ENCODE measurements at regions not wholly inside any gene's neighbourhood (a gene's known extent, or its start where the extent isn't known, plus 50 kb on each side); places are given as distances from the start of the nearest gene placed in this dataset.

DNA sequence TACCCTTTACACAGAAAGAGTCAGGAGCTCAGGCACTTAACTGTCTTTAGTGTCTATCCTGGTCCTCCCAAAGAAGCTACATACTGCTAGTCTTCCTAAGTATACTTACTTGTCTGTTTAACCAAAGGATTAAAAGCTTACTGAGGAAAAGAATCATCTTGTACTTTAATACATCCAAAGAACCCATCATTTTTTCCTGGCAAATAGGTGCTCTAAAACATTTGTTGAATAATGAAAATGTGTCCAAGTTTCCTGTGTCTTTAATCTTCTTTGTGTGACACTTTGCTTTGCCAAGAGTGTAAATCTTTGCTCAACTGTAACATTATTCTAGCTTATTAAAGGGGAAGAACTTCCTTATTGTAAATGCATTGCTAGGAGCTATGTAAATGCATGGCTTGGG, 519.2 kb downstream of the OTOL1 start:
- Histone ChIP-seq H3K27me3 (ENCODE audit: low read depth) (no peaks in the 10 kb centered on the region), H3K4me3 (no peak overlapping the region), H3K4me1 (no peaks in the 10 kb centered on the region), H3K27ac (replicated peaks) (no peak overlapping the region), H3K9me3 (replicated peaks) (no peaks in the 10 kb centered on the region), H3K36me3 (no peaks in the 10 kb centered on the region)
- TF ChIP-seq, protein P1, sequence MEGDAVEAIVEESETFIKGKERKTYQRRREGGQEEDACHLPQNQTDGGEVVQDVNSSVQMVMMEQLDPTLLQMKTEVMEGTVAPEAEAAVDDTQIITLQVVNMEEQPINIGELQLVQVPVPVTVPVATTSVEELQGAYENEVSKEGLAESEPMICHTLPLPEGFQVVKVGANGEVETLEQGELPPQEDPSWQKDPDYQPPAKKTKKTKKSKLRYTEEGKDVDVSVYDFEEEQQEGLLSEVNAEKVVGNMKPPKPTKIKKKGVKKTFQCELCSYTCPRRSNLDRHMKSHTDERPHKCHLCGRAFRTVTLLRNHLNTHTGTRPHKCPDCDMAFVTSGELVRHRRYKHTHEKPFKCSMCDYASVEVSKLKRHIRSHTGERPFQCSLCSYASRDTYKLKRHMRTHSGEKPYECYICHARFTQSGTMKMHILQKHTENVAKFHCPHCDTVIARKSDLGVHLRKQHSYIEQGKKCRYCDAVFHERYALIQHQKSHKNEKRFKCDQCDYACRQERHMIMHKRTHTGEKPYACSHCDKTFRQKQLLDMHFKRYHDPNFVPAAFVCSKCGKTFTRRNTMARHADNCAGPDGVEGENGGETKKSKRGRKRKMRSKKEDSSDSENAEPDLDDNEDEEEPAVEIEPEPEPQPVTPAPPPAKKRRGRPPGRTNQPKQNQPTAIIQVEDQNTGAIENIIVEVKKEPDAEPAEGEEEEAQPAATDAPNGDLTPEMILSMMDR (IDR thresholded peaks at IDR 0.05; ENCODE audit: borderline replicate concordance) = no peak
- no peak for DNase-seq
- intact Hi-C loops (cut with micrococcal nuclease) = no loop called here

DNA sequence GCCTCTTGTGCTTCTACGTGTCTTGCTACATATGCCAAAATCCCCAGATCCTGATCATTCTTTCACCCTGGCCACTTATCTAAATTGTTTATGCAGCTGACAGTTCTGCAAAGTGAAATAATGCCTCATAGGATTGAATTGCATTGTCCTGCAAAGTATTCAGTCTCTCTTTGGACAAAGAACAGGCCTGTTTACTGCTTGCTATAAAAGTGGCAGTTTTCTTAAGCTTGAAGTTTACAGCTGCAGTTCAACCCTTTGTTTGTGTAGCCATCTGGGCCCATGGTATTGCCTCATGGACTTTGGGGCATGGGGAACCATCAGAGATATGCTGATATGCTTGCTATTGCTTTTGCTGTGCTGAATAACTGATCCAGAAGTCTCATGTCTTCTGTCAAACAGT, 523.2 kb downstream of the OTOL1 start:
- H3K27me3 ChIP-seq (ENCODE audit: low read depth) = no peaks in the 10 kb centered on the region
- no peak overlapping the region for H3K4me3 ChIP-seq
- no peaks in the 10 kb centered on the region for H3K36me3 ChIP-seq
- no peak overlapping the region for H3K27ac ChIP-seq (replicated peaks)
- H3K9me3 ChIP-seq (replicated peaks) = no peaks in the 10 kb centered on the region
- TF ChIP-seq, protein P1 (IDR thresholded peaks at IDR 0.05; ENCODE audit: borderline replicate concordance) = no peak
- intact Hi-C loops (cut with micrococcal nuclease) = no loop called here
- no peak for DNase-seq
- H3K4me1 ChIP-seq = no peaks in the 10 kb centered on the region

DNA sequence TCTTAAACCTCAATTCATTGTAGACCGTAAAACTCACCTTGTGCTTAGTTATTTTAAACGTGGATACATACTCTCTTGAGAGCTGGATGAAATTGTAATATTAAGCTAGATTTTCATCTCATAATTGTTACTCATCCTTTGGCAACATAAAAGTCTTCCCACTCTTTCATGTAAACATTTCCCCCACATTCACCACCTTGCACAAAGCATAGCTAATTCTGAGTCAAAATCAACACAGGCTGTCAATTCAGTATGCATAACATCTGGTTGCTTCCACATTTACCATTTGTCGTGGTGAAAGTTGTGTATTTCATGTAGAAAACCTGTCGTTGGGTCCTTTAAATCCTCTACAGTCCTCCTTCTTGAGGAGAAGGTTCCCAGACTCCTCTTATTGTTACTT, 524.6 kb downstream of the OTOL1 start:
- Histone ChIP-seq H3K4me3 (no peak overlapping the region), H3K36me3 (no peaks in the 10 kb centered on the region), H3K4me1 (no peaks in the 10 kb centered on the region), H3K9me3 (replicated peaks) (no peaks in the 10 kb centered on the region), H3K27me3 (ENCODE audit: low read depth) (no peaks in the 10 kb centered on the region), H3K27ac (replicated peaks) (no peak overlapping the region)
- TF ChIP-seq, protein P1 (IDR thresholded peaks at IDR 0.05; ENCODE audit: borderline replicate concordance) = no peak
- no peak for DNase-seq
- intact Hi-C loops (cut with micrococcal nuclease) = no loop called here

DNA sequence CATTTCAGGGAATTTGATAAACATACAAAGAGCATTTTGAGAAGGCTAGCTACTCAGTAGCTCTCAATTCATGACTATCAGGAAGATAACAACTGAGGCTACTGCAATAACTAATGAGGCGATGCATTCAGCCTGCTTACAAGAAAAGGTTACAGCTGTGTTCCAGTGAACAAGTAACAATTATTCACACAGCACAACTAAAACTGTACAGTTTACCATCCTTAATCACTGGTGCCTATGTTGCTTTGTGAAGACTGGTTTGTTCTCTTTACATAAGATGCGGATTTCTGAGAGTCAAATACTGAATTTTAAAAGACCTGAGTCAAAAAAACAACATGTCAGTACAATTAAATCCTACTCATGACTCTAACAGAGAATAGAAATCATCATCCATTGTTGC, 526.3 kb downstream of the OTOL1 start:
- TF ChIP-seq, protein P1 (IDR thresholded peaks at IDR 0.05; ENCODE audit: borderline replicate concordance) = no peak
- intact Hi-C loops (cut with micrococcal nuclease) = no loop called here
- DNase-seq = no peak

DNA sequence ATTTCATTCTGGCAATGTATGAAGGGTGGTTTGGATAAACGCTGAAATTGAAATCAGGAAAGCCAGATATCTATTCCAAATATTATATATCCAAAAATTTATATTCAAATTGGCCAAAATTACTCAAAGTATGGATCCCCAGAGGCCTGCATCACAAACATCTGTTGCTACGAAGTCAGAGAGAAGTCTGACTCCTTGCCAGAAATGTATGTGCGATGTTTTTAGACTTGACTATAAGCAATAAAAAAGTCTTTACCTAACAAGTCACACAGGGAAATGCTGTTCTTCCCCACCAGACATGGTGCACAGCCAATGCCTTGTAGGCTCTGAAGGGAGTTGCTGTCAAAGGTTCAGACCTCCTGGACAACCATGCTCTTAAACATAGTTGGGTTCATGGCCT, 533.1 kb downstream of the OTOL1 start:
- H3K27me3 ChIP-seq (ENCODE audit: low read depth) = no peaks in the 10 kb centered on the region
- no peaks in the 10 kb centered on the region for H3K9me3 ChIP-seq (replicated peaks)
- TF ChIP-seq, protein P1 (IDR thresholded peaks at IDR 0.05; ENCODE audit: borderline replicate concordance) = no peak
- H3K4me3 ChIP-seq = no peak overlapping the region
- no peak overlapping the region for H3K27ac ChIP-seq (replicated peaks)
- H3K4me1 ChIP-seq = no peaks in the 10 kb centered on the region
- no peak for DNase-seq
- no peaks in the 10 kb centered on the region for H3K36me3 ChIP-seq
- intact Hi-C loops (cut with micrococcal nuclease) = no loop called here

More for the DNA sequence above, 526.3 kb downstream of the OTOL1 start:
- no peaks in the 10 kb centered on the region for H3K27me3 ChIP-seq (ENCODE audit: low read depth)
- H3K4me1 ChIP-seq = no peaks in the 10 kb centered on the region
- H3K36me3 ChIP-seq = no peaks in the 10 kb centered on the region
- no peaks in the 10 kb centered on the region for H3K9me3 ChIP-seq (replicated peaks)
- no peak overlapping the region for H3K4me3 ChIP-seq
- no peak overlapping the region for H3K27ac ChIP-seq (replicated peaks)

DNA sequence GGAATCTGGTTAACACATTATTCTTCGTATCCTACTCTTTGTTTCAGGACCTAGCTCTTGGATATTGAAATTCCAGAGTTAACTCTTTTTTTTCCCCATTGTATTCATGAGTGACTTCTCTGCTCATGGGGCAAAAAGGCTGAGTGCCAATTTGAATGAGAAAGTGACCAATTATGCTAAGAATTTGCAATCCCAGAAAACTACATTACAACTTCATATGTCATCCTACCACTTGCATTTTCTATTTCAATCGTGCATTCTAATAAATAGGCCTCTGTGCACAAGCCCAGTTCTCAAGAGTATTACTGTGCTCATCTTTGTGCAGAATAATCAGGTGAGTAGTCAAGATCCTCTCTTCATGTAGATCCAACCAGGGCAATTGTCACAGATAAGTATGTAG, 537.8 kb downstream of the OTOL1 start:
- Histone ChIP-seq H3K36me3 (no peaks in the 10 kb centered on the region), H3K27ac (replicated peaks) (no peak overlapping the region), H3K27me3 (ENCODE audit: low read depth) (no peaks in the 10 kb centered on the region), H3K4me1 (no peaks in the 10 kb centered on the region), H3K9me3 (replicated peaks) (no peaks in the 10 kb centered on the region), H3K4me3 (no peak overlapping the region)
- TF ChIP-seq, protein P1 (IDR thresholded peaks at IDR 0.05; ENCODE audit: borderline replicate concordance) = no peak
- DNase-seq = no peak
- intact Hi-C loops (cut with micrococcal nuclease) = no loop called here
